Medulla oblongata (tissue), 1 donor: ENCODE measurements at regions not wholly inside any gene's neighbourhood (a gene's known extent, or its start where the extent isn't known, plus 50 kb on each side); places are given as distances from the start of the nearest gene placed in this dataset.
A peak's percentile ranks its signal among the peaks of the same experiment; 100 is the strongest.

ENCODE experiments used
- DNase-seq: peaks from one replicate; pipeline ENCODE4 v3.0.0-alpha.2; 2015; ENCODE audit errors: extremely low spot score

DNA sequence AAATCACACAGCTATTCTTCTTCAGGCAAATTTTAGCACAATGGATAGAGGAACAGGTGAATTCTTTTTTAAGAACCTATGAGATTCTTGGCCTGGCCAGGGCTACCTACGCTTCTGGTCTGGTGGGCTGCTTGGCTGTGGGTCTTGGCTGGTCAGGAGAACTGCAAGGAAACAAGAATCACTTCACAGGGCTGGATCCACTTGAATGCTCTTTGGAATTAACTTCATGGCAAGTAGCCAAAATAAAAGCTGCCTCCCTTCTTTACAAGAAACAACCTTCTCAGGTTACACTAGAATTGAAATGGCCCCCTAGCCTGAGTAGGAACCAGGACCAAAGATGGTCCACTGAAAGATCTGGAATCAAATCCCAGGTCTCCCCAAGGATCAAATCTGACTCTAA lies 519.1 kb downstream of the IQCM start:
- no peak for DNase-seq

DNA sequence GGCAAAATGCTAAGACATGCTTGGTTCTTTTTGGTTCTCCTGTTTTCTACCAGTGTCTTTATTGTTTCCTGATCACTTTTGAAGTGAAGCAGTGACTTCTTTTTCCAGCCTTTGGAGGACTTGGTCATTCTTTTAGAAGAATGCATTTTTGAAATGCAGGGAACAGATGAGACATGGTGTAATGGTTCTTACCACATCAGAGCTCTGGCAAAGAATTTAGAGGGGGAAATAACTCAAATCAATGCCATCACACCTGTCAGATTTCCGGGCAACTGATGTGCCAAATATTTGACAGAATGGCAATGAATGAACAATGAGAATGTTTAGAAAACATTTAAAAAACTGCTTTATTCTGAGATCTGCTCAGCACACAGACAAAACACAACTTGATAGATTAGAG lies 519.6 kb downstream of the IQCM start:
- DNase-seq: no peak

DNA sequence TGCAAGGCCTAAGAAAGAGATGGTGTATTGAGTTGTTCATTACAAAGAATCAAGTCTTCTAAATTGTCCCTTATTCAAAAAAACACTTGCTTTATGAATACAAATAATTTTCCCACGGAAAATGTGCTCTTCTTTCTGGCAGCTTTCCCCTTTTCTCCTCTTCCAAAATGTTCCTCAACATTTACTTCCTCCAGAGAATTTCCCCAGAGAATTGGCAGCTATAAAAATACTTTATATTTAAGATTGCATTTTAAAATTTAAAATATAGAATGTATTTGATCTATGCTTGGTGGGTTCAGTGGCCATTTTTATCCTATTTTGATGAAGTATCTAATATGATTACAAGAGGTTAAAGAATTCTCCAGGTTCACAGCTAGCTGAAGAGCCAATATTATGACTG lies 521.0 kb downstream of the IQCM start:
- no peak for DNase-seq

DNA sequence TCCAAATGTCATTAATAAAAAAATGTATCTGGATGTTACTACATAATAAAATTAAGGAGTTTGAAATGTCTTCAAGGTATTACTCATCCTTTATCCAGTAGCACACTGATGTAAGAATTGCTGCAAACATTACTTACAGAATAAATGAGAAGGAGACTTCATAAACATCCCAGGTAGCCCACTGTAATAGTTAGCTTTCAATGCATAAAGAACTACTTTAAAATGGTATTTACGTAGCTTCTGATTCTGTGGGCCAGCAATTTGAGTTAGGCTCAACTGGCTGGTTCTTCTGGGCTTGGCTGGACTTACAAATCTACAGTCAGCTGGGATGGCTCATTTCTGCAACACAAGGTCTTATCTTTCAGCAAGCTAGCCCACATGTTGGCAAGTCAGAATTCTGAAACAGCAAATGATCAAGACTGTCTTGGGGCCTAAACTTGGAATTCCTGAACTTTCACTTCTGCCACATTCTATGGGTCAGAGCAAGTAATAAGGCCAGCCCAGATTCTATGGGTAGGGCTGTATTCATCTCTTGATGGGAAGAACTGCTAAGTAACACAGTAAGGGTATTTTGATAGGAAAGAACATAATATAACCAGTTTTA lies 522.5 kb downstream of the IQCM start:
- no peak for DNase-seq

DNA sequence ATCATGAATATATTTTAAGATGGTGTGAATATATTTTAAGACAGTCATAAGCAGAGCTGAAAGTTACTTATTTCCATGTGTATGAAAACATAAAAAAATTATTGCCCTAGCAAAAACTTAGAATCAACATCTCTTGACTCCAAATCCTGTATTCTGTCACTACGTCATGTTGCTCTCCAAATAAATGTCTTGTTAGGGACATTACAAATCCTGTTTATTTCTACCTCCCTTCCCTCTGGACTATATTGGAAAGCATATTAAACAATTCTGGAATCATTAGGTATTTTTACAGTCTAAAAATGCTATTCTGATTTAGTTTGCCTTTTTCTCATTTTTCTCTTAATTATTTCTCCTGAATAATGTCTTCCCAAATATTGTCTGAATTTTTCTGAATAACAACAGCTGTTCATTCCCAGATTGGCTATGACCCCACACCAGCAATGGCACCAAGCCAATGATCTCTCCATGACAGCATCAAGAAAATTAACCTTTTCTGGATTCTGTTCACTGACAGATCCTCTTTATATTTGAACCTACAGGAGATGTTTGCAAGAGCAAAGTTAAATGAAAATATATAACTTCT lies 523.1 kb downstream of the IQCM start:
- no peak for DNase-seq

DNA sequence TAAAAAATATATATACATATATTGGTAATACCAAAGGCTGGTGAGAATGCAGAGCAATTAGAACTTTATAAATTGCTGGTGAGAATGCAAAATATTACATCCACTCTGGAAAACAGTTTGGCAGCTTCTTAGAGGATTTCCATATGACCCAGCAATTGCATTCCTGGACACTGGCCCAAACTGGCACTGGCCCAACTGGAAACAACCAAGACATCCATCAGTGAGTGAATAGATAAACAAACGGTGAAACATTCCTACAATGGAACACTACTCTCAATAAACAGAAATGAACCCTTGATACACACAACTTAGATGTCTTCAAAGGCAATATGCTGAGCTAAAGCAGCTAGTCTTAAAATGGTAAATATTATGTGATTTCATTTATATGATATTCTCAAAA lies 524.2 kb downstream of the IQCM start:
- DNase-seq: no peak

DNA sequence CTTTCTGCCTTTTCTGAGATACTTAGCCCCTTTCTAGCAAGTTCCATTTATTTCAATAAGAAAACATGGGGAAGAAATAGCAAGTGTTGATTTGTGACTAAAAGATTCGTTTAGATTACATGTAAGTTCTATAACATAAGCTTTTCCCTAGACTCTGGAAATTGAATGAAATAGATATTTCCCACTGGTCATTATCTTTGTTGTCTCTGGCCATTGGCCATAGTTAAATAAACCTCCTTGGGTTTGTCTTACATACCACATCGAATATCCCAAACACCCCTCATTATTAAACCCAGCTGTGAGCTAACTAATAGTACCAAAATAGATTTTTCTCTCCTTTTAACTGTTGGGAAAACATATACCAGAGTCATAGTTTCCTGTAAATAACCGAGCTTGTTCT lies 534.8 kb downstream of the IQCM start:
- DNase-seq: no peak

DNA sequence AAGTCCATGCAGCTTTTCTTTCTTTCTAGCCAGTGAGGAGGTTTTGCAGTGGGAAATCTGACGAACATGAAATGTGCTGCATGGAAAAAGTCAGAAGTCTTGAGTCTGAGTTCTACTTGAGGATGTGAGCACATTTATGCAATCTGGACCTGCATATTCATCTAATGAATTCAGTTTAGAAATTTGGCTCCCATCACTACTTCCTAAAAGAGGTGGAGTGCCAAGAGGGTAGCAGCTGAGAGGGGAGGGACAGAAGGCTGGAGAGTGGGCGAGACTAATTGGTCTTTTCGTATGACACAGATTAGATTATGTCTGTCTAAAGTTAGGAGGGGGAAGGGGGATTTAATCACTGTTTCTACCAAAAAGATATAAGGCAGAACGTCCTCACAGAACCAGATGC lies 535.9 kb downstream of the IQCM start:
- DNase-seq: no peak

DNA sequence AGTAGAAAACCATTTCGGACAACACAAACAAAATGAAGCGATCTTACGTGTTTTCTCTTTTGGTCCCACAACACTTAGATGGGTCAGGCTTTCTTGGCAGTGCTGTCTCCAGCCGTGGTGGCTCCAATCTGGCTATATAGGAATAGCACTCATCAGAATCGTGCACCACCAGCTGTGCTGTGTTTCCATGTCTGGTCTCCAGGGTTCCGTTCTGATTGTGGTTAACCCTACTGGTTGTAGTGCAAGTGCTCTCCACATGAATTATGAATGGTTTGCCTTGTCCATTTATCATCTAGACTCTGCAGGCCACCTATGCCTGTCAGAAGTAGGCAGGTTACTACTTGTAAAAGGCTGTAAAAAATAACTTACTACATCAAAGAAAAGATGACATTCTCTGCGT lies 536.3 kb downstream of the IQCM start:
- DNase-seq: no peak

DNA sequence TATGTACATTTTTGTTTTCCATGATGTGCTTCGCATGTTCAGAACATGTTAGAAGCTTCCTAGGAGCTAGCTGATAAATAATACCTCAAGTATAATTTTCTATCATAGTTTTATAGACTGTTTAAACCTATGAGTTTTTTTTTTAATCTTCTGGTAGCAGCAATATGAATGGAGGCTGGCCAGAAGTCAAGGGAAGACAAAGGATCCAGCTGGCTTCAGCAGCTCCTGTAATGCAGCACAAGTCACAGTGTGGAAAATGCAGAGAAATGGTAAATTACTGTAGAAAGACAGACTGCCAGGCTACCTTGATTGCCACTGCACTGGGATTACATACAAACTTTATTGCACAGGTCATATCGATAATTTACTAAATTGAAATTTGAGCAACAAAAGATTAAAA lies 537.9 kb downstream of the IQCM start:
- DNase-seq: no peak

DNA sequence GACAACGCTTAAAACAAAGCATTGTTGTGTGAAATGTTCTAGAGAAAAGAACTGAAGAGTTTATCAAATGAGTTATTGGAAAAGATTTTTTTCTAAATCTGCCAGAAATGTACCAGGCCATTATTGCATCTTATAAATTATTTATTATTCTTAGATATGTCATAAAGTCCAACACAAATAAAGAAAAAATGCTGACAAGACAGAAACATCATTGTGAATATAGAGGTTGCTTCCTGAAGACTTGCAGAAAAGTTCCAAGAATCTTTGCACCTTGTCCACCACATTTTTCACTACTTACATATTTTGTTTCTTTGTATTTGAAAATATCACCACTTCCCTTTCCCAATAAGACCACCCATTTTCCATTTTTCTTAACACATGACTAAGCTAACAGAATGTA lies 545.8 kb downstream of the IQCM start:
- DNase-seq: no peak

DNA sequence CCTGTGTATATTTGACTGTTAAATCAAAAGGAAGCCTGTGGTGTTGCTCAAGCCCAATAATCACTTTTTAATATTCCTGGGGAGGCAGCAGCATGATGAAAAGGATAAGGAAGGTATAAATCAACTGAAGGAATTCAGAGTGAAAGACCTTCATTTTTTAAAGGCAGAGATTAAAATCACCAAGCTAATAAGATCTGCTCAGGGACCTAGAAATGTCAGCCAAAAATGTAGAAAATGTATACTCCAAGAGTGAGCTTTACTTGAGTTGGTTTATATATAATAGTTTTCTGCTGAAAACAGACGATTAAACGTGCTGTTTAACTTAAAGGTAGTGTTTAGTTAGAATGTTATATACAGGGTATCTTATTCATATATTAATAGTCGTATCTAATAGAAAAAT lies 549.3 kb downstream of the IQCM start:
- no peak for DNase-seq

DNA sequence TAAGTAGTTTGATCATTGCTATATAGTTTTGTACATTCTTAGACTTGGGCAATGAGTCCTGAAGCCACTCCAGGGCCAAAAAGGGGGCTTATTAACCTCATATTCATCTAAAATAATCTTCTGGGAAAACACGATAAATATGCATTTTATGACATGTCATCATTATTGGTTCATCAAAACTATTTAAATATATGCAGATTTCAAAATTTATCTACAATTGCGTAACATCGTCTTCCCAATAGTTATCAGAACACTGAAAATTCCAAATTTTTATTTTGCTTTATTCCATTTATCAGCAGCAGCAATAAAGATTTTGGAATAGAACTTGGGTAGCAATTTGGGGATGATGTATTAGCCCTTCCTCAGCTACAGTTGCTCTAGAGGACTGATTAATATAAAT lies 550.0 kb downstream of the IQCM start:
- DNase-seq: no peak

DNA sequence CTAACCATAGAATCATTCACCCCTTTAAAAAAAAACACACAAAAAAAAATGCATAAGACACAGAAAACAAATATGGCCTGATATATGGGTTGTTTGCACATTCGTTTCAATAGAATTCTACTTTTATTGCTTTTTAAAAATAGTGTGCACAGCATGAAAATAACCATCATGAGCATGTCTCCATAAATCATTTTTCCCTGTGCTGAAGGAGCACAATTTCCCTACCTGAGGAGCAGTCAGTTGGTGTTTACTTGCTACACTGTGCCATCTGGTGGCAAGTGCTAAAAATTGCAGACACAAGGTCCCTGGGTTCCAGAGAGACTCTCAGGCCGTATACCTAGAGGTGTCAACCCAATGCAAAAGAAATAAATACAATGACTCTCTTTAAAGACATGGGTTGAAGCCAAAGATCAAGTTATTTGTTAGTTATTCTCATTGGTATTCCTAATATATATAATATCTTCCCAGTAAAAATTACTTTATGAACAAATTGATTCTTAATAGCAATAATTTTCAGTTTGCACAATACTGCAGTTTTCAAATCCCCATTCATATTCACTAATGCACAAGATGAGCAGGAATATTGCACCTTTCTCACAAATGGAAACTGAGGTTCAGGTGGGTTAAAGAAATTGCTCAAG lies 551.4 kb downstream of the IQCM start:
- DNase-seq: no peak

DNA sequence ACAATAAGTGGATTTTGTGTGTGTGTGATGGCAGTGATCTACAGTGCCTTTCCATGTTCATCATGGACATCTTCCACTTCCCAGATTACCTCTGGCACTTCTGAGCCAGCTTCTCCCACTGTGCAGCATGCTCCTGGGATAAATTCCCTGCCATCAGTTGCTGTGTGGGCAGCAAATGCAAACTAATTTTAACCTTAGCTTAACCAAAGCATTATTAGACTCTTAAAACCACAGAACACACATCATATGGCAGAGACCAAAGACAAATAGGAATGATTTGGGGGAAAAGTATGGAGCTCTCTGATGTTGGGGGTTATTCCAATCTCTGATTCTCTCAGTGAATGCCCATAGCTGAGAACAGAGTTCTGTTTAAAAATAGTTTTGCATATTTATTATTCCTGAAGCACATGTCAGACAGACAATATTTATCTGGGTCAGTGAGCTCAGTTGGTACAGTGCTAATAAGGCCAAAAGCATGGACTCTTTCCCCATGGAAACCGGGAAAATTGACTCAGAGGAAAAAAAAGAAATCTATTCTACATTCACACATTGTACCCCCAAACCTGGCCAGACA lies 567.4 kb downstream of the IQCM start:
- peak; percentile 7 for DNase-seq

DNA sequence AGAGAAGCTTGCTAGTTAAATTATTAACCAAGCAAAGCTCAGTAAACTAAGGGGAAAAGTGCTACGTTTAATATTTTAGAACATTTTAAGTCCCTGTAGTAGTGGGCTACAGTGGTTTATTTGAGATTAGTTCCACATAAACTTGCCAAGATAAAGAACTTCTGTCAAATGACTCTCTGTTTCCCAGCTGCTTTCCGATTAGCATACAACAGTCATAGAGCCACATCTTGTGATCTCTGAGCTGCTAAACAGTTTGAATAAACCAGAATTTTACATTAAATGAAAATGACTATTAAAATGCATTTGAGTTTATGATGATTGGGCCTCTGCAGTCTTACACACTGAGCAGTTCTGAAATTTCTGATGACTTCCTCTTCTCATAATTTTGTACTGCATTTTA lies 568.5 kb downstream of the IQCM start:
- no peak for DNase-seq

DNA sequence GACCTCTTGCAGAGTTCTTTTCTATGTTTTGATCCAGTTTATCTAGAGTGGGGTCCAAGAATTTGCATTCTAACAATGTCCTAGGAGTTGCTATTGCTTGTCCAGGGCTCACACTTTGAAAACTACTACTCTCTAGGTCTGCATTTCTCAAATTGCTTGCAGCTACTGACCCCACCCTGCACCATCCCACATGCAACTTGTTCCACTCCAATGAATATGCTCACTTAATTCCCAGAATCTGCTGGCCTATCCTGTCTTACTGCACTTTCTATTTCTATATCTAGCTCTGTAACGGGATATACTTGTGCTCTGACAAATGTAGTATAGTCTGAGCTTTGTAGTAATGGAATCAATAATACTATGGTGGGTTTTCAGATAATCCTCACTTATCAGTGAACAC lies 570.3 kb downstream of the IQCM start:
- DNase-seq: no peak

DNA sequence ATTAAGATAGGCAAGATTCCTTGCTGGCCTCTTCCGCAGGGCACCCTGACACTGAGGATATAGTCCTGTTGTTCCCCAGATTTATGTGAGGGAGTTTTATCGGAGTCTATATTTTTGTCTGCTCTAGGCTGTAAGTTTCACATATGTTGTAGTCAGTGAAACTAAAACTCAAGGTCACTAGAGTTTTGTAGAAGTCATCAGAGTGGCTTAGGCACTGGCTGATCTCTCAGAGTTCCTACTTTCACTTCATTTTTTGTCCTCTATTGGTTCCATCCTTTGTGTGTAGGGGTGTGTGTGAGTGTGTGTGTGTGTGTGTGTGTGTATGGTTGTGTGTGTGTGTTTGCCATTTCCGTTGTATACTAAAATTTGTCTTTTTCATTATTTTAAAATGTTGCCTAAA lies 577.5 kb downstream of the IQCM start:
- DNase-seq: no peak

DNA sequence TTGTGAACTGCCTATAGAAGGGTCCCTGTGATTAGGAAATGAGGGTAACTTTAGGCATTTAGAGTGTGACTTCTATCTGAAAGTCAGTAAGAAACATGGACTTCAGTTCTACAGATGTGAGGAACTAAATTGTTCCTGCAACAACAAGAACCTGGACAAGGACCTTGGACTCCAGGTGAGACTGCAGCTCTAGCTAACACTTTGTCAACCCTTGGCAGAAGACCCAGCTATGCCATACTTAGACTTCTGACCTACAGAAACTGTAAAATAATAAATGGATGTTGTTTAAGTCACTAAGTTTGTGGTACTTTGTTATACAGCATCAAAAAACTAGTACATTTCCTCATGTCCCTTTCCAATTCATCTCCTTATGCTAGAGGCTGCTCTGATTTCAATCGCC lies 580.8 kb downstream of the IQCM start:
- no peak for DNase-seq

DNA sequence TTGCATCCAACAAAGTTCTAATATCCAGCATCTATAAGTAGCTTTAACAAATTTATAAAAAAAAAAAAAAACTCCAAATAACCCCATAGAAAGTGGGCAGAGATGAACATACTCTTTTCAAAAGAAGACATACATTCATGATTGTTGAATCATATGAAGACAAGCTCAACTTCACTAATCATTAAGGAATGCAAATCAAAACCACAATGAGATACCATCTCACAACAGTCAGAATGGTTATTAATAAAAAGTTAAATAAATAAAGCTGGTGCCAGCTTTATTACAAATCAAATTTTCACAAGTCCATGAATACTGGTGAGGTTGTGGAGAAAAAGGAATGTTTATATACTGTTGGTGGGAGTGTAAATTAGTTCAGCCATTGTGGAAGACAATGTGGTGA lies 592.0 kb downstream of the IQCM start:
- no peak for DNase-seq

DNA sequence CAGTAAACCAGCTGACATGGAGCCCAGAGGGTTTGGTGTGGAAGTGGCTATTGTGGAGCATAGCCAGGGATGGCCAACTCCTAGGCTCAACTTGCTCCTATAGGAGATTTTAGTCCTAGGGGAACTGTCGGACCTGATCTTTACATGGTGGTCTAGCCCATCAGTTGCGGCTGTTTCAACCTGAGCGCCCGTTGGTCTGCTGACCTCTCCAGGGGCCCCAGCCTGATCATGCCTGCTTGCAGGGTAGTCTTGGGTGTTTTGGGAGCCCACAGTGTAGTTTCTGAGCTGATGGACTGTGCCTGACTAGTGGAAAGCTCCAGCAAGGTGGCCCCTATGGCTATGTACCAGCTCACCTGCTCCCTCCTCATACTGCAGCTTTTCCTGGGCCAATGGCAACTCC lies 597.0 kb downstream of the IQCM start:
- DNase-seq: no peak

DNA sequence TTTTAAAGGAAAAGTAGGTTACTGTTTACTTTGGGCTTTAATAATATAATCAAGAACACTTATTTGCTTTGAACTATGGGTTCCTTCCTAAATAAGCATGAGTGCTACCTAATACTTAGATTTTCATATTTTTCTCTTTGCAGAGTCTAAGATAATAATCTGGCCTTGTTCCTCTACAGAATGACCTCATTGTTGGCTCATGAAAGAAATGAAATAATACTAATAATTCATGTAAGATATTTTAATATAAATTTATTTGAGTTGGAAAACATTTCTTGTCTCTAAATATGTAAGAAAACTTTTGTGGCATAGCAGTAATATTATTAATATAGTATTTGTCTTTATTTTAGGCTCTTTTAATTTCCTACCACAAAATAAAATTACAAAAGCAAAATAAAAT lies 601.3 kb downstream of the IQCM start:
- no peak for DNase-seq

DNA sequence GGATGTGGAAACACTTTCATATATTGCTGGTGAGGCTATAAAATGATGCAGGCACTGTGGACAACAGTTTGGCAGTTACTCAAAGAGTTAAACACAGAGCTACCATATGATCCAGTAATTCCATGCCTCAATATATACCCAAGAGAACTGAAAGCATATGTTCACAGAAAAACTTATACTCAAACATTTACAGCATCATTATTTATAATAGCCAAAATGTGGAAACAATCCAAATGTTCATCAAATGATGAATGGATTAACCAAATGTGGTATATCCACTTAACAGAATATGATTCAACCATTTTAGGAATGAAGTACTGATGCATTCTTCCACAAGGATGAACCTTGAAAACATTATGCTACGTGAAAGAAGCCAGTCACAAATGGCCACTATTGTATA lies 603.8 kb downstream of the IQCM start:
- DNase-seq: no peak
